ENCODE measurements at regions not wholly inside any gene's neighbourhood (a gene's known extent, or its start where the extent isn't known, plus 50 kb on each side); places are given as distances from the start of the nearest gene placed in this dataset.

DNA sequence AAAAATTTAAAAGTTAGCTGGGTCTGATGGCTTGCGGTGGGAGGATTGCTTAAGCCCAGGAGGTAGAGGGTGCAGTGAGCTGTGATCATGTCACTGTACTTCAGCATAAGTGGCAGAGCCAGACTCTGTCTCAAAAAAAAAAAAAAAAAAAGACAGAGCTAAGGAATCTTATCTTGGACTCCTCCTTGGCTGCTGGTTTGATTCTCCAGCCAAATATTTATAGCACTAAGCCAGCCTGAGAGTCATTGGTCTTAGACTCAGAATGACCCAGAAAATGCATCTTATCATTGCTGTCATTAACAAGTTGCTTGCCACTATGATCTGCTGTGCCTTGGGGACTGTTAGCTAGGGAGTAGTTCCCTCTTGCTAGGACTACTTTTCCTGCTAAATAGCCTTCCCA, 164.7 kb downstream of the GNAT3 start:
- Histone ChIP-seq H3K36me3 (ENCODE audit: low read depth) (no peaks in the 10 kb centered on the region), H3K4me3 (no peak overlapping the region), H3K9me3 (no peaks in the 10 kb centered on the region), H3K4me1 (ENCODE audit: low read depth) (no peaks in the 10 kb centered on the region)
- intact Hi-C loops (cut with DNase I, micrococcal nuclease) = no loop called here
- no peak for ATAC-seq
- DNase-seq = no peak
- TF ChIP-seq, protein P1, sequence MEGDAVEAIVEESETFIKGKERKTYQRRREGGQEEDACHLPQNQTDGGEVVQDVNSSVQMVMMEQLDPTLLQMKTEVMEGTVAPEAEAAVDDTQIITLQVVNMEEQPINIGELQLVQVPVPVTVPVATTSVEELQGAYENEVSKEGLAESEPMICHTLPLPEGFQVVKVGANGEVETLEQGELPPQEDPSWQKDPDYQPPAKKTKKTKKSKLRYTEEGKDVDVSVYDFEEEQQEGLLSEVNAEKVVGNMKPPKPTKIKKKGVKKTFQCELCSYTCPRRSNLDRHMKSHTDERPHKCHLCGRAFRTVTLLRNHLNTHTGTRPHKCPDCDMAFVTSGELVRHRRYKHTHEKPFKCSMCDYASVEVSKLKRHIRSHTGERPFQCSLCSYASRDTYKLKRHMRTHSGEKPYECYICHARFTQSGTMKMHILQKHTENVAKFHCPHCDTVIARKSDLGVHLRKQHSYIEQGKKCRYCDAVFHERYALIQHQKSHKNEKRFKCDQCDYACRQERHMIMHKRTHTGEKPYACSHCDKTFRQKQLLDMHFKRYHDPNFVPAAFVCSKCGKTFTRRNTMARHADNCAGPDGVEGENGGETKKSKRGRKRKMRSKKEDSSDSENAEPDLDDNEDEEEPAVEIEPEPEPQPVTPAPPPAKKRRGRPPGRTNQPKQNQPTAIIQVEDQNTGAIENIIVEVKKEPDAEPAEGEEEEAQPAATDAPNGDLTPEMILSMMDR (IDR thresholded peaks at IDR 0.05) = no peak

DNA sequence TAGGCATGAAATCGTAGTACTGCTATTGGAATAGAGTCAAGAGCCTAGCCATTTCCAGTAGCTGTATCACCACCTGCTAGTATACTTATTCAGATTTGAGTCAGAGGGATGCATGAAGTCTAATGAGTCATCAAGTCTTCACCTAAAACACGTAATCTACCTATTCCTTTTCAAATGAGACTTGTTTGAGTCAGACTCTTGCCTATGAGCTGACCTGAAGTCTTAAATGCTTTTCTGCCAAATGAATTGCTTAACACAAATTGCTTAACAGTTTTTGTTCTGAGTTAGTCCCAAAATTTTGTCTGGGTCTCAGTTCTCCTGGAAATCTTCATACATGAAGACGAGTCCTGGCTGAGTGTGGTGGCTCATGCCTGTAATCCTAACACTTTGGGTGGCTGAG, 165.2 kb downstream of the GNAT3 start:
- TF ChIP-seq, protein P1 (IDR thresholded peaks at IDR 0.05) = no peak
- Histone ChIP-seq H3K4me1 (ENCODE audit: low read depth) (no peaks in the 10 kb centered on the region), H3K9me3 (no peaks in the 10 kb centered on the region), H3K36me3 (ENCODE audit: low read depth) (no peaks in the 10 kb centered on the region), H3K4me3 (no peak overlapping the region)
- ATAC-seq (no peak), DNase-seq (no peak)
- intact Hi-C loops (cut with DNase I, micrococcal nuclease) = no loop called here

DNA sequence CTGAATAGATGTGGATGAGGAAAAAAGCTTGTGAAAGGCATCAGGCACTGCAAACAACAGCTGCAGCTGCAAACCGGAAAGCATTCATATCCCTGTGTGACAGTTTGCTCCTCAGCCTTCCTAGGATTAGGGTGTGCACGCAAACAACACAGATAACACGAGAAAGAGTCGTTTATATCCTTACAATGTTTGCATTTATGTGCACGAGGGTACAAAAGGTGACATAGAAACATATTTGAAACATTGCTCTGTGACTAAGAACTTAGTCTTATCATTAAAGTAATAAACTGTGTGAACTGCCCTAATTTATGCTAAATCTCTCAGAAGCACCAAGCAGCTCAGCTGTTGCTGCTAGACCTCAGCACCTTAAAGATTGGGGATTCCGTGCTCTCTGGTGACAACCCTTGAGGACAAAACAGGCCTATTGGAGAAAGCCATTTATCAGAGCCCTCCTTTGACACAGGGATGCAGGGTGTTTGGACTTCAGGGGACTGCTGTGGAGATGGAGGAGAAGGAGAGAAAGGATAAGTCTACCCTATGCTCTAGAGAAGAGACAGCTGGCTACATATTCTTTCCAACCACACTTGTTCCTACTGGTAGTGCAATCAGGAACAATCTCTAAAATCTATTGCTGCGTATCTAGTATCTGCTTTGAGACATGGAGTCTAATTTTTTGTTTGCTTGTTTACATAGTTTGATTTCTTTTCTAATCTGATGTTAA, 176.2 kb downstream of the GNAT3 start:
- H3K36me3 ChIP-seq (ENCODE audit: low read depth) = no peaks in the 10 kb centered on the region
- TF ChIP-seq, protein P1 (IDR thresholded peaks at IDR 0.05) = no peak
- intact Hi-C loops (cut with DNase I, micrococcal nuclease) = no loop called here
- H3K4me3 ChIP-seq = no peak overlapping the region
- ATAC-seq (peak; percentile 94), DNase-seq (peak in 1 of 3 donors; percentile 64)
- no peaks in the 10 kb centered on the region for H3K9me3 ChIP-seq
- H3K4me1 ChIP-seq (ENCODE audit: low read depth) = peaks cover 19% of the 10 kb centered on the region

DNA sequence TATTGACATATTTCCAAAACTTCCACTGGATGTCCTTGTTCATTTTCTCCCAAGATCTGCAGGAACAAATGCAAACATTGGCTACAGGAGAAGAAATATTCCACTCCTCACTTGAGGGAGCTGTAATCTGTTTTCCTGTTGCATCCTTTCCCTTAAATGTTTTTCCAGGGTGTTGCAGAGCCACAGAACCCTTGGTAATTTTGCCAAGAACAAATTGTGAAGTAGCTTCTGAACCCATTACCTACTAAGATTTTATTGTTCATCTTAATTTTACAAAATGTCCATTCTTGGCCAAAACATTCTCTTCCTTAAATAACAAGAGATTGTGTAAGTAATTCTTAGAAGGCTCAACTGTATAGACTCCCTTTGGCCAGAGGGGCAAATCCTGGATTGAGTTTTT, 177.0 kb downstream of the GNAT3 start:
- TF ChIP-seq, protein P1 (IDR thresholded peaks at IDR 0.05) = no peak
- H3K4me3 ChIP-seq = no peak overlapping the region
- H3K4me1 ChIP-seq (ENCODE audit: low read depth) = peaks cover 19% of the 10 kb centered on the region
- intact Hi-C loops (cut with DNase I, micrococcal nuclease) = no loop called here
- DNase-seq (no peak), ATAC-seq (no peak)
- no peaks in the 10 kb centered on the region for H3K36me3 ChIP-seq (ENCODE audit: low read depth)
- no peaks in the 10 kb centered on the region for H3K9me3 ChIP-seq

DNA sequence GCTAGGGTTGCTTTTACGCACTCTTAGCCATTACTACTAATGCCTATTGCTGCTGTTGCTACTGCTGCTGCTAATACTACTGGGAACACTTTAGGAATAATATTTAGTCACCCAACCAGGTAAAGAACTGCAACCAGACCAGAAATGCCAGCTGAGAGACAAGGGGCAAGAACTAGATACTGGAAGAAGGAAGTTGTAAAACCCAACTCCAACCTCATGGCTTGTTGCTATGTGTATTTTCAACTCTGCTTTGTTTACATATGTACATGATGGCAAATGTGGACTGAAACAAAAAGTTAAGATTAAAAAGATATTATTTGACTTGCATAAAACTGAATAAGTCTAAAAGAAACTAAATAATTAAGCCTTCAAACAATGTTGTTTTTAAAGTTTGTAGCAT, 177.7 kb downstream of the GNAT3 start:
- H3K4me1 ChIP-seq (ENCODE audit: low read depth) = peaks cover 19% of the 10 kb centered on the region
- no peak overlapping the region for H3K4me3 ChIP-seq
- intact Hi-C loops (cut with DNase I, micrococcal nuclease) = no loop called here
- ATAC-seq (peak; percentile 68), DNase-seq (no peak)
- TF ChIP-seq, protein P1 (IDR thresholded peaks at IDR 0.05) = no peak
- no peaks in the 10 kb centered on the region for H3K36me3 ChIP-seq (ENCODE audit: low read depth)
- H3K9me3 ChIP-seq = no peaks in the 10 kb centered on the region

DNA sequence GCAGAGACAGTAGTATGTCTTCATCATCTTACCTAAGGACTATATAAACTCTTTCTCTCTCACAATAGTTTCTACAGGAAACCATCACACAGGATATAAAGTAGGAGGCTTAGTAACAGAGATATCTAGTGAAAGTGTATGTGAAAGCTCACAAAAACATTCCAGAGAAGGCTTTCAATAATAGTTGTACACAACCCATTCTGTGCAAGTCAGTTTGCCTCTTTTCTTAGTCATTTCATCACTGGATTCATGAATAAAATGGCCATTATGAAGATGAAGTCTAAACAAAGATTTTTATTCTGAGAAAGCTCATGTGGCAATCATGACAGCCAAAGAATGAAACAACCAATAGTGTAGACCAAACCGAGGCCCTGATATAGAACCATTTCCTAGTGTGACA, 178.8 kb downstream of the GNAT3 start:
- ATAC-seq = no peak
- H3K4me1 ChIP-seq (ENCODE audit: low read depth) = peaks cover 19% of the 10 kb centered on the region
- H3K36me3 ChIP-seq (ENCODE audit: low read depth) = no peaks in the 10 kb centered on the region
- no peak for DNase-seq
- TF ChIP-seq, protein P1 (IDR thresholded peaks at IDR 0.05) = no peak
- H3K4me3 ChIP-seq = no peak overlapping the region
- intact Hi-C loops (cut with DNase I, micrococcal nuclease) = no loop called here
- H3K9me3 ChIP-seq = no peaks in the 10 kb centered on the region
